Mesenchymal stem cell (in vitro differentiated cells and primary cell): ENCODE measurements at regions not wholly inside any gene's neighbourhood (a gene's known extent, or its start where the extent isn't known, plus 50 kb on each side); places are given as distances from the start of the nearest gene placed in this dataset.

Experiments used
- DNase-seq: peaks from one replicate; pipeline ENCODE4 v3.0.0-alpha.2; 2013
- H2AFZ ChIP-seq: one replicate; pipeline ENCODE4 v1.6.1; 2013; ENCODE audit warnings: low read depth, mild to moderate bottlenecking, control low read depth, inconsistent platforms, low read length, moderate library complexity
- H2AK5ac ChIP-seq: 2 replicates; pipeline ENCODE4 v1.6.1; 2013; ENCODE audit warnings: low read length, moderate library complexity, mild to moderate bottlenecking, inconsistent platforms; ENCODE audit not compliant: severe bottlenecking
- H2BK120ac ChIP-seq: one replicate; pipeline ENCODE4 v1.6.1; 2013; ENCODE audit warnings: low read depth, mild to moderate bottlenecking, inconsistent platforms, low read length, moderate library complexity
- H2BK12ac ChIP-seq, 2 experiments: one replicate each; pipeline ENCODE4 v1.6.1; 2013; ENCODE audit warnings: inconsistent platforms in 2 of 2, low read length in 2 of 2, mild to moderate bottlenecking in 2 of 2, moderate library complexity in 2 of 2, control low read depth in 1 of 2
- H2BK15ac ChIP-seq: one replicate; pipeline ENCODE4 v1.6.1; 2013; ENCODE audit warnings: mild to moderate bottlenecking, low read depth, inconsistent platforms; ENCODE audit not compliant: poor library complexity, severe bottlenecking
- H2BK5ac ChIP-seq: 2 replicates; pipeline ENCODE4 v1.6.1; 2013; ENCODE audit warnings: low read depth, mild to moderate bottlenecking, low read length, control low read depth, inconsistent platforms; ENCODE audit not compliant: poor library complexity, severe bottlenecking
- H3K14ac ChIP-seq, 2 experiments: one replicate each; pipeline ENCODE4 v1.6.1; 2013; ENCODE audit warnings: inconsistent platforms in 2 of 2, low read length in 2 of 2, control low read depth in 1 of 2, mild to moderate bottlenecking in 1 of 2, moderate library complexity in 1 of 2
- H3K18ac ChIP-seq, 2 experiments: one replicate each; pipeline ENCODE4 v1.6.1; 2013; ENCODE audit warnings: inconsistent platforms in 2 of 2, low read length in 2 of 2, control low read depth in 1 of 2, low read depth in 1 of 2, mild to moderate bottlenecking in 1 of 2
- H3K23ac ChIP-seq, 2 experiments: one replicate each; pipeline ENCODE4 v1.6.1; 2013; ENCODE audit warnings: inconsistent platforms in 2 of 2, low read length in 2 of 2, mild to moderate bottlenecking in 2 of 2, moderate library complexity in 2 of 2, control low read depth in 1 of 2
- H3K27ac ChIP-seq: 2 replicates; pipeline ENCODE4 v1.5.1; 2013; ENCODE audit warnings: mild to moderate bottlenecking, moderate library complexity, low read length, control low read depth, inconsistent platforms; ENCODE audit not compliant: poor library complexity, severe bottlenecking
- H3K27me3 ChIP-seq, 2 experiments: 2 replicates each; pipeline versions ENCODE4 v1.6.1 to v1.7.0; 2013; ENCODE audit warnings: low read length in 2 of 2, mild to moderate bottlenecking in 2 of 2, moderate library complexity in 2 of 2, control low read depth in 1 of 2, inconsistent platforms in 1 of 2; ENCODE audit not compliant: control insufficient read depth in 1 of 2, insufficient read depth in 1 of 2
- H3K36me3 ChIP-seq, 2 experiments: 2 replicates each; pipeline versions ENCODE4 v1.6.1 to v1.7.0; 2013; ENCODE audit warnings: low read length in 2 of 2, control low read depth in 1 of 2, inconsistent platforms in 1 of 2, low read depth in 1 of 2, mild to moderate bottlenecking in 1 of 2; ENCODE audit not compliant: insufficient read depth in 2 of 2, control insufficient read depth in 1 of 2
- H3K4ac ChIP-seq, 2 experiments: one replicate each; pipeline ENCODE4 v1.6.1; 2013; ENCODE audit warnings: inconsistent platforms in 2 of 2, low read length in 2 of 2, mild to moderate bottlenecking in 2 of 2, moderate library complexity in 2 of 2, control low read depth in 1 of 2, low read depth in 1 of 2
- H3K4me1 ChIP-seq: 2 replicates; pipeline ENCODE4 v1.6.1; 2013; ENCODE audit warnings: low read depth, low read length, control low read depth; ENCODE audit not compliant: control insufficient read depth, insufficient read depth
- H3K4me2 ChIP-seq: 2 replicates; pipeline ENCODE4 v1.6.1; 2013; ENCODE audit warnings: low read length, mild to moderate bottlenecking, inconsistent platforms; ENCODE audit not compliant: poor library complexity, severe bottlenecking
- H3K4me3 ChIP-seq, 2 experiments: 2 replicates each; pipeline versions ENCODE4 v1.5.1 to v1.7.0; 2013; ENCODE audit warnings: low read length in 2 of 2, mild to moderate bottlenecking in 2 of 2, control low read depth in 1 of 2, low read depth in 1 of 2; ENCODE audit not compliant: insufficient read depth in 1 of 2
- H3K79me1 ChIP-seq: replicated peaks from 2 replicates; pipeline ENCODE4 v1.6.1; 2013; ENCODE audit warnings: mild to moderate bottlenecking, control low read depth, low read length, inconsistent platforms; ENCODE audit not compliant: poor library complexity, severe bottlenecking
- H3K9ac ChIP-seq: 2 replicates; pipeline ENCODE4 v1.7.0; 2013; ENCODE audit warnings: mild to moderate bottlenecking, low read length, moderate library complexity
- H3K9me3 ChIP-seq: 2 replicates; pipeline ENCODE4 v1.7.0; 2013; ENCODE audit warnings: mild to moderate bottlenecking, low read length; ENCODE audit not compliant: control insufficient read depth
- H4K8ac ChIP-seq: one replicate; pipeline ENCODE4 v1.6.1; 2013; ENCODE audit warnings: inconsistent platforms, mild to moderate bottlenecking, low read length, moderate library complexity
- H4K91ac ChIP-seq: one replicate; pipeline ENCODE4 v1.6.1; 2013; ENCODE audit warnings: mild to moderate bottlenecking, low read length, inconsistent platforms
- WGBS: methylation state at CpG from one replicate; pipeline ENCODE4 v1.1.7; 2013; ENCODE audit warnings: mixed read lengths; 5-methylcytosine and 5-hydroxymethylcytosine counted together

DNA sequence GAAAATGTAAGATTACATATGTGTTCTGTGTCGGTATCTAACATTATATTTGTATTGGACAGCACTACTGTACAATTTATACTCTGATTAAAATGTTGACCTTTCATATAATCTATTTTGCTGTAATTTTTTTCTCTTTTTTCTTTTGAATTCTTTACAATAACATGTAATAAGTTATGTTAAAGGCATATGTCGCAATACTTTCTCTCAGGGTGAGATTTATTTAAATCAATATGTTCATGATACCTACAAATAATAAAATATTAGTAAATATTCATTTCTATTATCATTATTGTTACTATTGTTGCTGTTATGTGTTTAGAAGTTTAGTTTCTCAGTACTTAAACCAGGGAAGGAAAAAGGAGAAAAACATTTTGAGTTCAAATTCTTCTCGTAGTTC is 807.4 kb downstream of the STIM2 start:
- no peaks in the 10 kb centered on the region for H3K4me1 ChIP-seq
- H2AFZ ChIP-seq: no peak overlapping the region
- no peak for DNase-seq
- no peak overlapping the region for H3K9ac ChIP-seq
- no peaks in the 10 kb centered on the region for H3K36me3 ChIP-seq
- no peak overlapping the region for H4K91ac ChIP-seq
- H3K27me3 ChIP-seq: no peaks in the 10 kb centered on the region
- H3K4me2 ChIP-seq: no peak overlapping the region
- H2BK120ac ChIP-seq: no peak overlapping the region
- H3K4me3 ChIP-seq: no peak overlapping the region
- no peak overlapping the region for H4K8ac ChIP-seq
- H3K79me1 ChIP-seq: no peaks in the 10 kb centered on the region
- no CpG with 5 or more reads among the region's 3 CpGs for WGBS
- no peak overlapping the region for H2BK15ac ChIP-seq
- H3K23ac ChIP-seq: no peak overlapping the region
- H2BK5ac ChIP-seq: no peak overlapping the region
- no peak overlapping the region for H3K14ac ChIP-seq
- H3K27ac ChIP-seq: no peak overlapping the region
- no peaks in the 10 kb centered on the region for H3K9me3 ChIP-seq
- no peak overlapping the region for H3K18ac ChIP-seq
- H2AK5ac ChIP-seq: no peak overlapping the region
- no peak overlapping the region for H2BK12ac ChIP-seq
- no peak overlapping the region for H3K4ac ChIP-seq

DNA sequence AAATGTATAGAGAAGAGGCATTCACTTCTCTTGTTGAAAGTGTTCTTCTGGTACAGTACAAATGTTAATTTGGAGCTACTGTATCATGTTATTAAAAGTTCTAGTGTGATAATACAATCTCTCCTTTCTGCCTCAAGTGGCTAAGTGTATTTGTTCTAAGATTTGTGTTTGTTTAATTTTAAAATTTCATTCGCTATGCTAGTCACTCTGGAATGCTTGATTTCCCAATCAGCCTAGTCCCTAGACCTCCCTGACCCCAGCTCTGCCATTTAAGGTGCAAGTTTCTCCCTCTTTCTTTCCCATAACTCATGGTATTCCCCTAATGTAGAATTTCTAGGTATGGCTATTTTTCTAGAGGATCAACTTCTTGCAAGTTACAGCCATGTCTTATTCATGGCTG is 817.4 kb downstream of the STIM2 start:
- Histone ChIP-seq H2BK15ac (no peak overlapping the region), H3K4ac (no peak overlapping the region), H3K4me1 (no peaks in the 10 kb centered on the region), H3K27me3 (no peaks in the 10 kb centered on the region), H3K9me3 (no peaks in the 10 kb centered on the region), H3K9ac (no peak overlapping the region), H2BK120ac (no peak overlapping the region), H3K18ac (no peak overlapping the region), H2AFZ (no peak overlapping the region), H3K27ac (no peak overlapping the region), H3K79me1 (no peaks in the 10 kb centered on the region), H4K8ac (no peak overlapping the region), H3K14ac (no peak overlapping the region), H2AK5ac (no peak overlapping the region), H3K4me3 (no peak overlapping the region), H4K91ac (no peak overlapping the region), H2BK12ac (no peak overlapping the region), H3K23ac (no peak overlapping the region), H3K36me3 (no peaks in the 10 kb centered on the region), H2BK5ac (no peak overlapping the region), H3K4me2 (no peak overlapping the region)
- no CpG with 5 or more reads among the region's 1 CpG for WGBS
- DNase-seq: no peak

DNA sequence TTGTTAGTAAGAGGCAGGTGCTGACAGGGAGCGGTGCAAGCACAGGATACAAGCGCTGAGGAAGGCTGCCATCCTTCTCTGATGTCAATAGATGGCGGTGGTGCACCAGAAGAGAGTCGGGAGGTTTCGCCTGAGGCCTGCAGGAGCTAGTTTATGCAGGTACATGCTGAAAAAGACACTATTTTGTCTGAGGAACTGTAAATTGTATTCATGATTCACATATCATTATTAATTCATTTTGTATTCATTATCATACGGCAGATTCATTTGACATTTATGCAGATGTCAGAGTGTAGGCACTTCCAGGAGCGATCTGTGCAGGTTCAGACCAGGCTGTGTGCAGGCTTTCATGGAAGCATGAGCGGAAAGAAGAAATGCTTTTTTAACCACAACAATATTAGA is 824.0 kb downstream of the STIM2 start:
- H3K27ac ChIP-seq: no peak overlapping the region
- H2BK5ac ChIP-seq: no peak overlapping the region
- no peaks in the 10 kb centered on the region for H3K4me1 ChIP-seq
- H3K4ac ChIP-seq: no peak overlapping the region
- WGBS: 46% methylated on average over 6 of the region's 8 CpGs
- H2AFZ ChIP-seq: no peak overlapping the region
- no peaks in the 10 kb centered on the region for H3K79me1 ChIP-seq
- no peak overlapping the region for H2BK120ac ChIP-seq
- H4K8ac ChIP-seq: no peak overlapping the region
- no peak overlapping the region for H2BK12ac ChIP-seq
- no peak overlapping the region for H3K9ac ChIP-seq
- H3K4me2 ChIP-seq: no peak overlapping the region
- H2AK5ac ChIP-seq: no peak overlapping the region
- peak; percentile 50 for DNase-seq
- no peaks in the 10 kb centered on the region for H3K27me3 ChIP-seq
- no peaks in the 10 kb centered on the region for H3K9me3 ChIP-seq
- H3K23ac ChIP-seq: no peak overlapping the region
- H3K18ac ChIP-seq: no peak overlapping the region
- no peak overlapping the region for H3K4me3 ChIP-seq
- no peak overlapping the region for H2BK15ac ChIP-seq
- no peak overlapping the region for H3K14ac ChIP-seq
- no peak overlapping the region for H4K91ac ChIP-seq
- no peaks in the 10 kb centered on the region for H3K36me3 ChIP-seq

DNA sequence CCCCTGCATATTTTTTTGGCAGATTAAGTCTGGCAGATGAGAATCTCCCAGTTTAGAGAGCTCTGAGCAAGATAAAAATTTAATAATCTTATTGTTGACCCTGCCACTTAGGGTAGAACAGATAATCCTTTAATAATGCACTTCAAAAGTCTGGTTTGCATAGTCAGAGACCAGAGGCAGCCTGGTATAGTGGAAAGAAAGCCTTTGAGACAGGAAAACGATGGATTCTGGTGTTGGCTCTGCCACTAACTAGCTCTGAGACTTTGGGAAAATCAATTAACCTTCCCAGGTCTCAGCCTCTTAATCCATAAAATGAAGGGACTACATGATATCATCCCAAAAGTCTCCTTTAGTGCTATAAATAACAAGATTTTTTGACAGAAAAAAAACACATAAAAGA is 824.5 kb downstream of the STIM2 start:
- Histone ChIP-seq H3K4me1 (no peaks in the 10 kb centered on the region), H3K23ac (no peak overlapping the region), H4K8ac (no peak overlapping the region)

More for the DNA sequence above, 824.5 kb downstream of the STIM2 start:
- no peak overlapping the region for H3K18ac ChIP-seq
- no peaks in the 10 kb centered on the region for H3K9me3 ChIP-seq
- no peak overlapping the region for H2AK5ac ChIP-seq
- 50% methylated on average over 1 of the region's 1 CpG for WGBS
- DNase-seq: no peak
- no peak overlapping the region for H3K4ac ChIP-seq
- H2BK120ac ChIP-seq: no peak overlapping the region
- no peak overlapping the region for H3K4me2 ChIP-seq
- H2AFZ ChIP-seq: no peak overlapping the region
- H3K27ac ChIP-seq: no peak overlapping the region
- H3K79me1 ChIP-seq: no peaks in the 10 kb centered on the region
- H3K14ac ChIP-seq: no peak overlapping the region
- H3K36me3 ChIP-seq: no peaks in the 10 kb centered on the region
- no peak overlapping the region for H2BK5ac ChIP-seq
- no peak overlapping the region for H2BK12ac ChIP-seq
- H3K27me3 ChIP-seq: no peaks in the 10 kb centered on the region
- H2BK15ac ChIP-seq: no peak overlapping the region
- no peak overlapping the region for H4K91ac ChIP-seq
- no peak overlapping the region for H3K4me3 ChIP-seq
- H3K9ac ChIP-seq: no peak overlapping the region
